HepG2 (cell line): ENCODE measurements at regions not wholly inside any gene's neighbourhood (a gene's known extent, or its start where the extent isn't known, plus 50 kb on each side); places are given as distances from the start of the nearest gene placed in this dataset.

Experiments
- ATAC-seq: fragments of 200-7000 bp; cut with Tn5 transposase; 3 replicates; pipeline ENCODE4 v1.9.1; 2020; ENCODE audit warnings: mild to moderate bottlenecking, moderate library complexity
- BruUV-seq: library from RNA; stranded (reverse); fragments of 400-500 nt; replicated peaks from 2 replicates; lab custom pipeline; 2021; lab: Mats Ljungman, UMichigan
- CTCF ChIA-PET: fragments of 300-600 bp; formaldehyde crosslinking; extraction: SDS; loops from one replicate; lab custom pipeline; 2021; ENCODE audit warnings: low total read pairs, inconsistent platforms, low intra/inter-chr PET ratio; lab: Yijun Ruan, JAX
- POLR2A ChIA-PET: fragments of 350-600 bp; sonication (Branson Sonifier 250); formaldehyde crosslinking; loops from one replicate; lab custom pipeline; 2020; ENCODE audit warnings: antibody characterized with exemption, inconsistent platforms; lab: Yijun Ruan, JAX
- DNase-seq: peaks from one replicate; pipeline ENCODE4 v3.0.0-alpha.2; 2015; ENCODE audit warnings: low spot score
- FAIRE-seq: peaks from 3 replicates; lab custom pipeline; 2011; peaks lifted over from hg19 to GRCh38; lab: Jason Lieb, UNC
- H2AFZ ChIP-seq: one replicate; pipeline ENCODE4 v1.6.1; 2011; ENCODE audit warnings: low read length, inconsistent platforms
- H3K27ac ChIP-seq: fragments of 300-600 bp; 3 replicates; pipeline ENCODE4 v1.8.0; 2011; ENCODE audit warnings: mixed run types, mild to moderate bottlenecking, mixed read lengths, low read length, inconsistent platforms; ENCODE audit not compliant: insufficient read depth; ENCODE audit errors: extremely low read length
- H3K27me3 ChIP-seq, 2 experiments: fragments of 200-600 bp in 1 of 2; 2 replicates in 1 of 2; 3 replicates in 1 of 2; pipeline versions ENCODE4 v1.6.0 to v1.8.0; 2011; ENCODE audit warnings: low read length in 2 of 2, mild to moderate bottlenecking in 2 of 2, moderate library complexity in 2 of 2, inconsistent platforms in 1 of 2; ENCODE audit not compliant: insufficient read depth in 2 of 2, control insufficient read depth in 1 of 2
- H3K36me3 ChIP-seq, 2 experiments: fragments of 200-600 bp in 1 of 2; replicated peaks in 1 of 2; 2 replicates in 1 of 2; 3 replicates in 1 of 2; pipeline versions ENCODE4 v1.5.1 to v1.8.0; 2011; ENCODE audit warnings: low read length in 2 of 2, inconsistent platforms in 1 of 2; ENCODE audit not compliant: insufficient read depth in 2 of 2, control insufficient read depth in 1 of 2
- H3K4me1 ChIP-seq: 2 replicates; pipeline ENCODE4 v1.5.1; 2012; ENCODE audit warnings: low read length, inconsistent platforms; ENCODE audit not compliant: insufficient read depth
- H3K4me2 ChIP-seq: 2 replicates; pipeline ENCODE4 v1.6.0; 2011; ENCODE audit warnings: low read depth, low read length, inconsistent platforms
- H3K4me3 ChIP-seq, 3 experiments: fragments of 200-600 bp in 1 of 3; sonication (generic), shearing (Covaris generic) in 1 of 3; replicated peaks in 1 of 3; 2 replicates each; pipeline ENCODE4 v1.5.1; 2011 to 2016; ENCODE audit warnings: low read length in 3 of 3, inconsistent platforms in 2 of 3, low read depth in 2 of 3, mild to moderate bottlenecking in 2 of 3, control low read depth in 1 of 3, mixed read lengths in 1 of 3; ENCODE audit not compliant: insufficient read depth in 1 of 3
- H3K79me2 ChIP-seq: one replicate; pipeline ENCODE4 v1.6.1; 2011; ENCODE audit warnings: low read length, inconsistent platforms; ENCODE audit not compliant: insufficient read depth
- H3K9ac ChIP-seq: 2 replicates; pipeline ENCODE4 v1.6.0; 2011; ENCODE audit warnings: mild to moderate bottlenecking, low read depth, low read length, inconsistent platforms; ENCODE audit not compliant: insufficient read depth
- H3K9me3 ChIP-seq: 2 replicates; pipeline ENCODE4 v1.5.1; 2012; ENCODE audit warnings: mild to moderate bottlenecking, low read length
- H4K20me1 ChIP-seq: 2 replicates; pipeline ENCODE4 v1.6.0; 2011; ENCODE audit warnings: inconsistent platforms, mild to moderate bottlenecking, low read length, moderate library complexity; ENCODE audit not compliant: insufficient read depth
- NFRKB ChIP-seq: fragments of 450-650 bp; IDR thresholded peaks from 2 replicates; pipeline ENCODE4 v1.6.1; 2017
- PAXIP1 ChIP-seq: sonication (generic); formaldehyde crosslinking; conservative IDR thresholded peaks from 2 replicates; pipeline ENCODE4 v1.4.0; 2020; ENCODE audit warnings: mild to moderate bottlenecking, missing genetic modification reagents, moderate library complexity
- ZNF329 ChIP-seq: sonication (generic); formaldehyde crosslinking; IDR thresholded peaks from 2 replicates; pipeline ENCODE4 v1.9.0; 2021; ENCODE audit warnings: low read depth, mild to moderate bottlenecking, missing genetic modification reagents
- WGBS: methylation state at CpG from one replicate; pipeline ENCODE4 v1.1.6; 2017; ENCODE audit warnings: low lambda C conversion rate; 5-methylcytosine and 5-hydroxymethylcytosine counted together
- in situ Hi-C: cut with HindIII; loops from 2 replicates; pipeline ENCODE4 v1.10.0; 2017; ENCODE audit warnings: low pct_unique_long_range_greater_than_20kb; ENCODE audit not compliant: extremely low pct_ligation_motif_present
- intact Hi-C: fragments of 100-400 bp; cut with micrococcal nuclease; formaldehyde crosslinking; loops from one replicate; pipeline ENCODE4 v1.10.0; 2022; ENCODE audit not compliant: unreplicated experiment

GRCh38 chr4:79087071-79087470, 147.8 kb upstream of the PAQR3 start:
- CTCF ChIA-PET = no interaction called here
- H3K36me3 ChIP-seq = no peaks in the 10 kb centered on the region

More at GRCh38 chr4:79087071-79087470, 147.8 kb upstream of the PAQR3 start:
- Histone ChIP-seq H3K9ac (no peak overlapping the region), H3K27ac (no peak overlapping the region), H3K4me2 (no peak overlapping the region), H3K9me3 (0 out of 2 replicates have a peak, but pooled peaks cover 4% of the 10 kb centered on the region), H3K27me3 (no peaks in the 10 kb centered on the region)
- 3% methylated on average over 3 of the region's 3 CpGs for WGBS
- BruUV-seq = no TSS peak
- in situ Hi-C loops = no loop called here
- no peak for TF ChIP-seq ZNF329 (CRISPR knock-in tag)
- TF ChIP-seq NFRKB = no peak
- TF ChIP-seq PAXIP1 (CRISPR knock-in tag) = no peak
- TF ChIP-seq, all 625 proteins: peak for 0
- DNase-seq (no peak), FAIRE-seq (no peak), ATAC-seq (no peak)
- intact Hi-C loops = no loop called here
- Histone ChIP-seq H2AFZ (no peak overlapping the region), H3K79me2 (no peaks in the 10 kb centered on the region), H3K4me1 (no peaks in the 10 kb centered on the region), H3K4me3 (no peak overlapping the region), H4K20me1 (no peaks in the 10 kb centered on the region)
- POLR2A ChIA-PET = no interaction called here
